ENCODE measurements at regions not wholly inside any gene's neighbourhood (a gene's known extent, or its start where the extent isn't known, plus 50 kb on each side); places are given as distances from the start of the nearest gene placed in this dataset.

- TF ChIP-seq CTCF (IDR thresholded peaks at IDR 0.05) (no peak), POLR2A (IDR thresholded peaks at IDR 0.05) (no peak)
These were observed 220.5 kb downstream of the CYP26B1 start for GRCh38 chr2:71926876-71927756.
